ENCODE measurements at regions not wholly inside any gene's neighbourhood (a gene's known extent, or its start where the extent isn't known, plus 50 kb on each side); places are given as distances from the start of the nearest gene placed in this dataset.
"Not testable (repeated sequence)": the region's sequence is repeated elsewhere in the genome, so short reads cannot be mapped to it uniquely, and the experiment has no call there.

DNA sequence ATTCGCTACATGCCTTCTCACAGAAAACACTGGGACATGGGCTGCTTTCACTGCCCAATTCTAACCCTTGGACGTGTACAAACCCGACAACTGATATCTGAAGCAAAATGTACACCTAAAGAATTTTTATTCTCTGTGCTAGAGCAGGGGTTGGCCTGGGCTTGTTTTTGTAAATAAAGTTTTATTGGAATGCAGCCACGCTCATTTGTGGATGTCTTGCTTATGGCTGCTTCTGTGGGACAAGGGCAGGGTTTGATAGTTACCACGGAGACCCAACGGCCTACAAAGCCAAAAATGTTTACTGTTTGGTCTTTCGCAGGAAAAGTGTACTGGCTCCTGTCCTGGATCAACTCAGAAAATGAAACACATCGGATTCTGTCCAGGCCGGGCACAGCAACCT, 58.1 kb upstream of the APCDD1L start:
- WGBS, 2 donors, result 66 to 72% methylated on average over 9 of the region's 9 CpGs
- no peak overlapping the region for H3K27ac ChIP-seq (ENCODE audit: low read depth in 2 of 2, low read length in 1 of 2)
- H3K9me3 ChIP-seq (ENCODE audit: control insufficient read depth in 2 of 2, insufficient read depth in 1 of 2, low read depth in 1 of 2, low read length in 1 of 2), result no peaks in the 10 kb centered on the region
- no peaks in the 10 kb centered on the region for H3K36me3 ChIP-seq (ENCODE audit: control insufficient read depth in 2 of 2, insufficient read depth in 2 of 2, low read length in 1 of 2)
- H3K27me3 ChIP-seq (ENCODE audit: control insufficient read depth in 1 of 2, insufficient read depth in 2 of 2, low read length in 2 of 2), result no peaks in the 10 kb centered on the region
- H3K4me3 ChIP-seq (ENCODE audit: low read depth in 1 of 2, low read length in 2 of 2), result no peak overlapping the region
- no peaks in the 10 kb centered on the region for H3K4me1 ChIP-seq (ENCODE audit: control insufficient read depth in 2 of 2, insufficient read depth in 2 of 2, low read length in 1 of 2)

- H3K4me1 ChIP-seq (ENCODE audit: control insufficient read depth in 2 of 2, insufficient read depth in 2 of 2, low read length in 1 of 2); H3K9me3 ChIP-seq (ENCODE audit: control insufficient read depth in 2 of 2, insufficient read depth in 1 of 2, low read depth in 1 of 2, low read length in 1 of 2); H3K27ac ChIP-seq (ENCODE audit: low read depth in 2 of 2, low read length in 1 of 2); H3K4me3 ChIP-seq (ENCODE audit: low read depth in 1 of 2, low read length in 2 of 2); H3K27me3 ChIP-seq (ENCODE audit: control insufficient read depth in 1 of 2, insufficient read depth in 2 of 2, low read length in 2 of 2); H3K36me3 ChIP-seq (ENCODE audit: control insufficient read depth in 2 of 2, insufficient read depth in 2 of 2, low read length in 1 of 2): not testable (repeated sequence)
- 73 to 83% methylated on average over 4 of the region's 4 CpGs for WGBS, 2 donors
These were observed 57.2 kb upstream of the APCDD1L start for GRCh38 chr20:58572428-58572763.

DNA sequence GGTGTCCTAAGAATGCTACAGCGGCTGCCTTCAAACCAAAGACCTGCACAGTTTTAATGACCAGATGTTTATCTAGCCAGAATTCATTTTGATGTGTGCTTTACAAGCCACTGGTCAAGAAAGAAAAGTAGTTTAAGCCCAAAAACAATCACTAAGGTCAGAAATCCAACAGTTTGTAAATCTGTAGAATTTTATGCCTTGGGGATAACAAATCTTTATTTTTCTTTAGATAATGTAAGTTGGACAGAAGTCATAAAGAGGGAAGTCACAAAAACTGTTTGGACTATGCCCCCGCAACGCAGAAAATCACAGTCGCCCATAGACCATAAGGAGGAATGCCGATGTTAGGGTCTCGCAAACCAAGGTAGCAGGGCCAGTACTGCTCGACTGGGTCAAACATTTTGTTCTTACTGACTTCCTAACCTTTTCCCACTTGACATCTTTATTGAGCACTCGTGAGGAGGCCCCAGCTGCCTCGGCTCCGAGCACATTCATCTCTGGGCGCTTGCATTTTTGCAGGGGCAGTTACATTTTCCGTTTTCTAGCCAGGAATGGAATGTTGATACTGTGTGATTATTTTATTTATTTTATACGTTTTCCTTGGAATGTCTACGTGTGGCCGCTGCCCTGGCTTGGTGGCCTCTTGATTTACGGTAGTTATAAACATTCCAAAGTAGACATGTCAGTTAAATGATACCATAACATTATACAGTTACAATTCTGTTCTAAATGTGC, 56.7 kb upstream of the APCDD1L start:
- H3K27me3 ChIP-seq (ENCODE audit: control insufficient read depth in 1 of 2, insufficient read depth in 2 of 2, low read length in 2 of 2), result no peaks in the 10 kb centered on the region
- no peak overlapping the region for H3K27ac ChIP-seq (ENCODE audit: low read depth in 2 of 2, low read length in 1 of 2)
- WGBS, 2 donors, result 70 to 78% methylated on average over 16 of the region's 16 CpGs
- no peaks in the 10 kb centered on the region for H3K9me3 ChIP-seq (ENCODE audit: control insufficient read depth in 2 of 2, insufficient read depth in 1 of 2, low read depth in 1 of 2, low read length in 1 of 2)
- H3K36me3 ChIP-seq (ENCODE audit: control insufficient read depth in 2 of 2, insufficient read depth in 2 of 2, low read length in 1 of 2), result no peaks in the 10 kb centered on the region
- H3K4me1 ChIP-seq (ENCODE audit: control insufficient read depth in 2 of 2, insufficient read depth in 2 of 2, low read length in 1 of 2), result no peaks in the 10 kb centered on the region
- H3K4me3 ChIP-seq (ENCODE audit: low read depth in 1 of 2, low read length in 2 of 2), result no peak overlapping the region

- no peak overlapping the region for H3K27ac ChIP-seq (ENCODE audit: low read depth in 2 of 2, low read length in 1 of 2)
- no peaks in the 10 kb centered on the region for H3K4me1 ChIP-seq (ENCODE audit: control insufficient read depth in 2 of 2, insufficient read depth in 2 of 2, low read length in 1 of 2)
- H3K27me3 ChIP-seq (ENCODE audit: control insufficient read depth in 1 of 2, insufficient read depth in 2 of 2, low read length in 2 of 2), result no peaks in the 10 kb centered on the region
- H3K9me3 ChIP-seq (ENCODE audit: control insufficient read depth in 2 of 2, insufficient read depth in 1 of 2, low read depth in 1 of 2, low read length in 1 of 2), result no peaks in the 10 kb centered on the region
- H3K4me3 ChIP-seq (ENCODE audit: low read depth in 1 of 2, low read length in 2 of 2), result no peak overlapping the region
- 43 to 55% methylated on average over 2 of the region's 2 CpGs for WGBS, 2 donors
- no peaks in the 10 kb centered on the region for H3K36me3 ChIP-seq (ENCODE audit: control insufficient read depth in 2 of 2, insufficient read depth in 2 of 2, low read length in 1 of 2)
These were observed 56.1 kb upstream of the APCDD1L start for GRCh38 chr20:58571356-58571692.

DNA sequence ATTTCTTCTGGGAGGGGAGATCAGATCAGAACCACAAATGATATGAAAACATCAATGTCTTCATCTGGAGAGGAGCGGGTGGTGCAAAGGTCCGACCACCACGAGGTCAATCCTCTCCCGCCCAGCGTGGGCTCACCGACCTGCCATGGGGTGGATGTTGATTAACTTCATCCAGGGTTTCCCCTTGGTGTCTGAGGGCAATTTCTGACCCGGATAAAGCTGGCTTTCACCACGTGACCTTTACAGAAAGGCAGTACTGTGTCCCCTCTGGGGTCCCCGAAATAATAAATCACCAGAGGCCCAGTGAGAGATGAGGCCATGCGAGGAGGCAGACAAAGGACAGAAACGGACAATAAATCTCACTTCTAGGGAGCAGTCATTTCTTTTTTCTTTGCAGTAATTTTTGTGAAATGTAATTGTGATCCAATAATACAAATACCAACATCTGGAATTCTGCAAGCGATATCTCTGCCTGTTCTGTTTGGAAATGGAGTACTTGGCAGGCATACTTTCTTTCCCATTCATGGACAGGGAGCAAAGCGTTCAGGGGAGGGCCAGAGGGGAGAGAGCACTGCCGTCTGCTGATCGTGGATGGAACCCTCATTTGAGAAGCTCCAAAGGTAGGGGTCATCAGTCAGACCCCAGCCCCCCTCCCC, 55.1 kb upstream of the APCDD1L start:
- H3K4me3 ChIP-seq (ENCODE audit: low read depth in 1 of 2, low read length in 2 of 2), result no peak overlapping the region
- H3K4me1 ChIP-seq (ENCODE audit: control insufficient read depth in 2 of 2, insufficient read depth in 2 of 2, low read length in 1 of 2), result no peaks in the 10 kb centered on the region
- no peaks in the 10 kb centered on the region for H3K36me3 ChIP-seq (ENCODE audit: control insufficient read depth in 2 of 2, insufficient read depth in 2 of 2, low read length in 1 of 2)
- 59 to 68% methylated on average over 15 of the region's 15 CpGs for WGBS, 2 donors
- H3K9me3 ChIP-seq (ENCODE audit: control insufficient read depth in 2 of 2, insufficient read depth in 1 of 2, low read depth in 1 of 2, low read length in 1 of 2), result no peaks in the 10 kb centered on the region
- no peak overlapping the region for H3K27ac ChIP-seq (ENCODE audit: low read depth in 2 of 2, low read length in 1 of 2)
- no peaks in the 10 kb centered on the region for H3K27me3 ChIP-seq (ENCODE audit: control insufficient read depth in 1 of 2, insufficient read depth in 2 of 2, low read length in 2 of 2)

GRCh38 chr20:58569241-58570125, 54.3 kb upstream of the APCDD1L start:
- H3K36me3 ChIP-seq (ENCODE audit: control insufficient read depth in 2 of 2, insufficient read depth in 2 of 2, low read length in 1 of 2), result no peaks in the 10 kb centered on the region
- no peak overlapping the region for H3K27ac ChIP-seq (ENCODE audit: low read depth in 2 of 2, low read length in 1 of 2)
- H3K27me3 ChIP-seq (ENCODE audit: control insufficient read depth in 1 of 2, insufficient read depth in 2 of 2, low read length in 2 of 2), result no peaks in the 10 kb centered on the region
- H3K4me3 ChIP-seq (ENCODE audit: low read depth in 1 of 2, low read length in 2 of 2), result no peak overlapping the region
- no peaks in the 10 kb centered on the region for H3K4me1 ChIP-seq (ENCODE audit: control insufficient read depth in 2 of 2, insufficient read depth in 2 of 2, low read length in 1 of 2)
- no peaks in the 10 kb centered on the region for H3K9me3 ChIP-seq (ENCODE audit: control insufficient read depth in 2 of 2, insufficient read depth in 1 of 2, low read depth in 1 of 2, low read length in 1 of 2)
- WGBS, 2 donors, result 70 to 74% methylated on average over 28 of the region's 28 CpGs

GRCh38 chr20:58568483-58569240, 53.5 kb upstream of the APCDD1L start:
- no peaks in the 10 kb centered on the region for H3K36me3 ChIP-seq (ENCODE audit: control insufficient read depth in 2 of 2, insufficient read depth in 2 of 2, low read length in 1 of 2)
- no peaks in the 10 kb centered on the region for H3K4me1 ChIP-seq (ENCODE audit: control insufficient read depth in 2 of 2, insufficient read depth in 2 of 2, low read length in 1 of 2)
- H3K27ac ChIP-seq (ENCODE audit: low read depth in 2 of 2, low read length in 1 of 2), result no peak overlapping the region
- H3K27me3 ChIP-seq (ENCODE audit: control insufficient read depth in 1 of 2, insufficient read depth in 2 of 2, low read length in 2 of 2), result no peaks in the 10 kb centered on the region
- H3K4me3 ChIP-seq (ENCODE audit: low read depth in 1 of 2, low read length in 2 of 2), result no peak overlapping the region
- 63 to 68% methylated on average over 19 to 20 of the region's 20 CpGs for WGBS, 2 donors
- H3K9me3 ChIP-seq (ENCODE audit: control insufficient read depth in 2 of 2, insufficient read depth in 1 of 2, low read depth in 1 of 2, low read length in 1 of 2), result no peaks in the 10 kb centered on the region

GRCh38 chr20:58568126-58568482, 52.9 kb upstream of the APCDD1L start:
- no peak overlapping the region for H3K27ac ChIP-seq (ENCODE audit: low read depth in 2 of 2, low read length in 1 of 2)
- no peaks in the 10 kb centered on the region for H3K4me1 ChIP-seq (ENCODE audit: control insufficient read depth in 2 of 2, insufficient read depth in 2 of 2, low read length in 1 of 2)
- H3K9me3 ChIP-seq (ENCODE audit: control insufficient read depth in 2 of 2, insufficient read depth in 1 of 2, low read depth in 1 of 2, low read length in 1 of 2), result no peaks in the 10 kb centered on the region
- H3K27me3 ChIP-seq (ENCODE audit: control insufficient read depth in 1 of 2, insufficient read depth in 2 of 2, low read length in 2 of 2), result no peaks in the 10 kb centered on the region
- WGBS, 2 donors, result 79 to 82% methylated on average over 10 of the region's 10 CpGs
- no peak overlapping the region for H3K4me3 ChIP-seq (ENCODE audit: low read depth in 1 of 2, low read length in 2 of 2)
- H3K36me3 ChIP-seq (ENCODE audit: control insufficient read depth in 2 of 2, insufficient read depth in 2 of 2, low read length in 1 of 2), result no peaks in the 10 kb centered on the region

DNA sequence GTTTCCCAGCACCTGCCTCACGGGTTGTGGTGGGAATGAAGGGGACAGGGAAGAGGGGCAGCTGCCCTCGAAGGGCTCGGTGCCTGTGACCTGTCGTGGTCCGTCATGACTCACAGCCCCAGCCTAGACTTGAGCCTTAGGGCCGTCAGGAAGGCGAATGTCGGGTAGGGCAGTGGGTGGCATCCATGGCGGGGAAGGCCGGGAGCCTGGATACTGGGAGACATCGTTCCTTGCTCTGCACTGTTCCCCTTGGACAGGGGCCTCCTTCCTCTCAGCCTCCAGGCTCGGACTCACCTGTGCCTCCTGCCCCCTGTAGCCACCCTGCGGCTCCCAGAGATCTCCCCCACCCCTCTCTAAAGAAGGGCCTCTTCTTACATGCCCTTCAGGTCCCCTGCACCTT, 52.2 kb upstream of the APCDD1L start:
- no peaks in the 10 kb centered on the region for H3K4me1 ChIP-seq (ENCODE audit: control insufficient read depth in 2 of 2, insufficient read depth in 2 of 2, low read length in 1 of 2)
- H3K9me3 ChIP-seq (ENCODE audit: control insufficient read depth in 2 of 2, insufficient read depth in 1 of 2, low read depth in 1 of 2, low read length in 1 of 2), result no peaks in the 10 kb centered on the region
- no peak overlapping the region for H3K4me3 ChIP-seq (ENCODE audit: low read depth in 1 of 2, low read length in 2 of 2)
- no peak overlapping the region for H3K27ac ChIP-seq (ENCODE audit: low read depth in 2 of 2, low read length in 1 of 2)
- no peaks in the 10 kb centered on the region for H3K36me3 ChIP-seq (ENCODE audit: control insufficient read depth in 2 of 2, insufficient read depth in 2 of 2, low read length in 1 of 2)
- WGBS, 2 donors, result 80 to 88% methylated on average over 12 to 13 of the region's 13 CpGs
- no peaks in the 10 kb centered on the region for H3K27me3 ChIP-seq (ENCODE audit: control insufficient read depth in 1 of 2, insufficient read depth in 2 of 2, low read length in 2 of 2)
